GM19372 (cell line): ENCODE measurements at regions not wholly inside any gene's neighbourhood (a gene's known extent, or its start where the extent isn't known, plus 50 kb on each side); places are given as distances from the start of the nearest gene placed in this dataset.
A peak's percentile ranks its signal among the peaks of the same experiment; 100 is the strongest.

Experiments used
- ATAC-seq: cut with Tn5 transposase; IDR thresholded peaks from one replicate; pipeline ENCODE4 v1.9.1; 2021; ENCODE audit warnings: mild to moderate bottlenecking, low read depth, moderate library complexity; ENCODE audit not compliant: unreplicated experiment

DNA sequence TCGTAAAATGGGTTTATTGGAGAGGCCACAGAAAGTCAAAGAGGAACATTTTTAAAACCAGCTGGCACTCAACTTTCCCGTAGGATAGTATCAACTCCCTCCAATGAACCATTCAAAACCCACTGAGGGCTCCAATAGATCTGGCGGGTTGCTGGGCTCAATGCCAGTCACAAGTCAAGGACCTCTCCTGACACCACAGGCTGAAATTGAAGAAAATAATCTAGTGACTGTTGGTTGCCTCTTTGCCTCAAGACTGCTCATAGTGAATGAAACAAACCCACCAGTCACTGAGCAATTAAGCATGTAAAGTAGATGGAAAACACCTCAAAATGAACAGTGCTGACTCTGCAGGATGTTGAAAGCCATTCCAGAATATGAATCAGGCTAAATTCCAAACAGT is 500.6 kb upstream of the AGTR1 start:
- ATAC-seq = no peak

DNA sequence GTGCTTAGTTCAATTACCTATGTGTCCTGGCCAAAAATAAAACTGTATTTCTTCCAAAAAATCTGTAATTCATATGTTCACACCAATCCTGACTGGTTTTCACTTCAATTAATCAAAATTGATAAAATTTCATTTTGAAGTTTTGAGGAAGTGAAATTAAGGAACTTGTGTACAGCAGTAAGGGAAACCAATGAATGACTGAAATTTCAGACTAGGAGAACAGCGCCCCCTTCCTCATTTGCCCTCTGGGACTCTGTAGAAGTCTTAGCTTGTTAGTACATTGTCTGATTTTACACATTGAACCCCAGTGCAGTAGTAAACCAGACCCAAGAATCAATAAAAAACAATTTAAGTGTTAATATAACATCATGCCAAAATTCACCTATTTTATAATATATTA is 495.3 kb upstream of the AGTR1 start:
- ATAC-seq = no peak

DNA sequence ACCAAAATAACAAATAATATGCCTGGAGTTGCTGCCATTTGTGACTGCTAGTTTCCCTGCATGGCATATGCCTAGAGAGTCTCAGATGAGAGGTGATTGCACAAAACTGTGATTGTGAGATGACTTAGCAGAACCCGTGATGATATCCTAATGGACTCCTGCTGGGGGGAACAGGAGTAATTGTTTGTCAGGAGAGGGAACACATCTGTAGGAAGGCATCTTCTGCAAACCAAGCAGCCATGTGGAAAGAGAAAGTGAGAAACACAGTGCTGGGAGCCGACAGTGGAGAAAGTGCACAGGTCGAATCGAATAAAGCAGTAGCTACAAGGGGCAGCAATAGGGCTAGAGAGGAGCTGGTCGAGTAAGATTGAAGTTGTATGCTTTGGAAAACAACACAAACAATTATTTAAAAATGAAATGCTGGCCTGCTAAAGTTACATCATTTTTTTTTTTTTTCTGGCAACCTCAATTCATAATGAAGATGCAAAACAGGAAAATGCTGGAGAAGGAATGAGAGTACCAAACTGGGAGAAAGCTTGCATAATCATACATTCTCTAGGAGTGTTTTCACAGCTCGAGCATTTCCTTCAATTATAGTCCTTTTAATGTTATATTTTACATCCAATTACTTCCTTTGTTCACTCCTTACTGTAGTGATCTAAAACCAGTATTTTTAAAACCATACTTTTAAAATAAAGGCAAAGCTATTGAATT is 494.2 kb upstream of the AGTR1 start:
- ATAC-seq = no peak

DNA sequence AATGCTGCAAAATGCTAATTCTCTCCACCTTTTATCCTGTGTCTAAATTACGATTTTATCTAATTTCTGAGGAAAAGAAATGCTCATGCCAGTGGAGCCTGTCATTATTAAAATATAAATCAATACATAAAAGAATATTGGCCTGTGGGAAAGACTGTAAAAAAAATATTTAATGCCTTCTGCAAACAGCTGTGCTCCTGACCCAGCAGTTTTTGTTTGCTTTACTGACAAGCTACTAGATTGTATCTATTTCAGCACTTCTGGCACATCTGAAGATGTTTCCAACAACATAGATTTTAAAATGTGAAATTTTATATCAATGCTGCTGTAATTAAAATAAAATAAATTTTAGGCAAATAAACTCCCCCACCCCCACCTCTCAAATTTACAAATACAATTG is 493.6 kb upstream of the AGTR1 start:
- no peak for ATAC-seq

DNA sequence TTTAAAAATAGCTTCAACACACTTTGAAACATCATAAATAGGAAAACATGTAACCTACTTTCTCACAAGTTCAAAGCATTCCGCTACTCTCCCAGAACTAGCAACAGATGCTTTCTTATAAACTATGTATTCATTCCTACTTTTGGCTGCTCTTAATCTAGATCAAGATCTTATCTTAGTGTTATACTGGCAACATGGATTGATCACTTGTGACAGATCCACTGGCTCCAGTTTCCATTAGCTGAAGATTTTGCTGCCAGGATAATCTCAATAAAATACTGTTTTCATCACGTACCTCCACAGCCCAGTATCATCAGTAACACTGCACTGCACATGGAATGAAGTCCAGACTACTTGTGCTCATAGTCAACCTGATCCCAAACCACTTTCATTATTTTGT is 491.7 kb upstream of the AGTR1 start:
- no peak for ATAC-seq

DNA sequence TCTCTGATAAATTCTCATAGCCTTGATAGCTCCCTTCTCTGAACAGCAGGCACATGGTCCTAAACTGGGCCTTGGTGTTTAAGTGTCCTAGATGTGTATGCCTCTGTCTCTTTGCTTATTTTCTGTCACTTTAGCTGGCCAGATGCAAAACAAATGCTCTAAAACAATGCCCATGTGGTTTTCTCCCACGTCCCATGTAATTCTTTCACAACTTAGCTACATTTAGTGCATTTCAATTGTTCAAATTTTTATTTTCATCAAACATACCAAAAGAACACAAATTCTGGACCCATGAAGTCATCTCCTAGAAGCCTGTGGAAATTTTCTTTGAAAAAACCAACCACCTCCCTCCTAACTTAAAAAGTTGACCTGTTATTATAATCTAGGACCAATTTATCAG is 491.3 kb upstream of the AGTR1 start:
- ATAC-seq = no peak

DNA sequence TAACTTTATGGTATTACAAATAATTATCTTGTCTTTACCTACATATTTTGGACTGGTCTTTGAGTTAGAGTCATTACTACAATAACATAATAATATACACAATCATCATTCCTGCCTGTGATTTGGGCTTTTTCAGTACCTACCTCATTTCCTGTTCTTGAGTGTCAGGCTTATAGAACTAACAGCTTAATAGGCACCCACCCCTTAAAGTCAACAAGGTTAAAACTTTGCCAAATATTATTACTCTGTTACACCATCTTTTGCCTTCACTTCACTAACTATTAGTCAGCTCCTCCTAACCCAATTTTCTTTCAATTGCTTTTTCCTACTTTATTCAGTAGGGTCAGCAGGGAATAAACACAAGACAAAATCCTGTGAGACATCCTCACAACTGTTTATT is 488.7 kb upstream of the AGTR1 start:
- ATAC-seq = no peak

DNA sequence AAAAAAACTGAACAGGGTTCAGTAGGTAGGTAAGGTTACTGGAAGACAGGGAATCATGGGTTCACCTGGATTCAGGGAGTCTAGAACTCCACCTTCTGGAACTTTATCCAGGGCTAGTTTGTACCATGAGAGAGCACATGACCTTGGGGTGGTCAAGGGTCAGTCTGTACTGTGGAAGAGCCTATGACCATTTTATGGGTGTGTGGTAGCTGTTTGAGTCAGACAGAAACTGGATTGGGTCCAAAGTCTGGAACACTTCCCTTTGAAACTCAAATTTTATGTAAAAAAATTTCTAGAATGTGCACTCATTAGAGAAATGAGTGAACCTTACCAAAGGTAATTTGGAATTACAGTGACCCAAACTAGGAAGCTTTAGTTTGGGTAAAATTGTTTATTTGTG is 486.0 kb upstream of the AGTR1 start:
- peak; percentile 56 for ATAC-seq

DNA sequence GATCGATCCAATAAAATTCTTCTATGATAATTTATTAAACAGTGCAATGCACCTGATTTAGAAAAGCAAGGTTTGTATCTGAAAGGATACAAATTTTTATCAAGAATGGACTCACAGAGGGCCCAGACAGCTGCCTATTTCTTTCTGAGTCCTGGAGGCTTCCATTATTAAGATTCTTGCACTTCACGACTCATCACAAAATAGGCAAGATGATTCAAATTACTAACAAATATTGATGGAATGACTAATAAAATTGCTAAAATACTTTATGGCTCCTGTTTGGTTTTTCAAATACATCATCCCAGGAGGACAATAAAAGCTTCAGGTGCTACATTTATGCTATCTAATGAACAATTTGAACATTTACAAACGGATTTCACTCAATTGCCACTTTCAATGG is 483.0 kb upstream of the AGTR1 start:
- ATAC-seq = no peak

DNA sequence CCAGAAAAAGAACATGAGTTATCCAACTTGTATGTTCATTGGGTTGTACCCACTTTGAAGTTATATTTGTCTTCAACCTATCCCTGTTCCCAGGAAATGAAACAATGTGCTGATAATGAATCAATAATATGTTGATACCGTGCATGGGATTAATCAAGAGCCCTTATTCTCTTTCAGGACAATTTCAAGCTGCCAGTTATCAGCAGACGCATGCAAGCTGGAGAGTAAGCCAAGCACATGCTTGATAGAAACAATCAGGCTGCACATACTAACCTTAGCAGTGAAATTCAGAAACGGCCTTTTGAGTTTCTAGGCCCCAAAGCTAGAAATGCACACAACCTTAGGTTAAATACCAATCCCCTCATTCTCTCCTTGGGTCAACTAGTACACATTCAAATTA is 480.4 kb upstream of the AGTR1 start:
- no peak for ATAC-seq

DNA sequence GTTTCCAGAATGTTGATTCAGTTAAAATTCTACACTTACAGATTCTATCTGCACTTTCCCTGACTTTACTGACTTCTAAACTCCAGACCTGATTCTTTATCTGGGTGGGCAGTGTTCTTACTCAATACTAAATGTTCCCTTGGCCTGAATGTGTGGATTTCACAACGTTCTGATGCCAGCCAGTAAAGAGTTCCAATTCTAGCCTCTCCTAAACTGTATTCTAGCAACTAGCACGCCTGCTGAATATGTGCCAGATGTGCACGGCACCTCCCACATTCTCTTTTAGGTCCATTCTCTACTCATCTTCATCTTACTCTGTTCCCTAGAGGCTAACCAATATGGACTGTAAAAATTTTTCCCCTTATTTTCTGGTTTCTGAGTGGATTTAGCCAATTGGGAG is 479.5 kb upstream of the AGTR1 start:
- no peak for ATAC-seq

DNA sequence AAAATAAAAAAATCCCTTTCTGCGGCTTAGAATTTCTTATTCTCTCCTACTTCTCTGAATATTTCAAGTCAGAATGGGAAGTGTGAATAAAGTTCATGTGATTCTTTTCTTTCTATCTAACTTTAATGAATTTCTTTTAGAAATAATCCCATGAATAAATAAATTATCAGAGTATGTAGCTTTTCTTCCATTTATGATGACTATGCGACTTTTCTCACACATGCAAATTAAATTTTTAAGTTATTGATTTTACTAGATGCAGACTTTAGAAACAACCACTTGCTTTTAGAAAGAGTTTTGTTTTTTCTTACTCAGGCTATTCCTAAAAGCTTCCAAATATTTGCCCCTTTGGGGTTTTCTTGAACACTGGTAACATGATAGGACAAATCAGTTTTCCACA is 477.7 kb upstream of the AGTR1 start:
- ATAC-seq = no peak

DNA sequence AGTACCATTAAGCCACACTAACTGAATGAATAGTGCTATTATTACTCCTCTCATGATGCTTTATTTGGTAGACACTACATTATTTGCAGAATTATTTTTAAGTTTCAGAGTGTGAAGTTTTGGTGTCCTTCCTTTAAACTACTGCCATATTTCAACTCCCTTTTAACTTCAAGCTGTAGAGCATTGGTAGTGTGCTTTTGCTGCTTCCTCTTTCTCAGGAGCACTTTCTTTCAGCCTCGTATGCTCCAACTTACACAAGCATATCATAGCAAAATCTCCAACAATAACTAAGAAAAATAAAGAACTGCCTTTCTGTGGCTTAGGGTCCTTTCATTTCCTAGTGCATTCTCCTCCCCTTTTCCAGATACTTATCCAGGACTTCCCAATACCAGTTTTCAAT is 476.4 kb upstream of the AGTR1 start:
- no peak for ATAC-seq

DNA sequence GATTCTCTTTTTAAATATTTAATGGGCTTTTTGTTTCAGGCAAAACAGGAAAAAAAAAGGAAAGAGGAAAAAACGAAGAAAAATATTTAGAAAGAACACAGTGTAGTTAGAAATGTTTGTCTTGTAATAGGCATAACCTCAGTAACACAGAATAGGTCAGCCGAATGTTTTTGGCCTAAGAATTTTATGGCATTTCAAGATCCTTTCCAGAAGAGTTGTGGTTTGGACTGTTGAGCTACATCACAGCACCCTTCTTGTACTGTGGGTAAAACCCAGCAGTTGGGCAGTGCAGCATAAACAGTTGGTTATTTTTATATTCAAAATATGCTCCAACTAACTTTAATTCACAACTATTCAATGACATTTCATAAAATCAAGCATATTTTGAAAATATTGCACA is 474.4 kb upstream of the AGTR1 start:
- no peak for ATAC-seq

DNA sequence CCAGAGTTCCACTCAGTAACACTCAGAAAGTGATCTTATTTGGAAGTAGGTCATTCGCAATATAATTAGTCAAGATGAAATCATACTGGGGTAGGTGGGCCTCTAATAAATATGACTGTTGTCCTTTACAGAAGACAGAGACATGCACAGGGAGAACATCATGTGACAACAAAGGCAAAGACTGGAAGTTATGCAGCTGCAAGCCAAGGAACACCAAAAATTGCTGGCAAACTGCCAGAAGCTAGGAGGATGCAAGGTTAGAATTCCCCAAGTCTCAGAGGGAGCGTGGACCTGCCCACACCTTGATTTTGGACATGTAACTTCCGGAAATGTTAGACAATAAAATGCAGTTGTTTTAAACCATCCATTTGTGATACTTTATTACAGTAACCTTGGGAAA is 471.5 kb upstream of the AGTR1 start:
- no peak for ATAC-seq

DNA sequence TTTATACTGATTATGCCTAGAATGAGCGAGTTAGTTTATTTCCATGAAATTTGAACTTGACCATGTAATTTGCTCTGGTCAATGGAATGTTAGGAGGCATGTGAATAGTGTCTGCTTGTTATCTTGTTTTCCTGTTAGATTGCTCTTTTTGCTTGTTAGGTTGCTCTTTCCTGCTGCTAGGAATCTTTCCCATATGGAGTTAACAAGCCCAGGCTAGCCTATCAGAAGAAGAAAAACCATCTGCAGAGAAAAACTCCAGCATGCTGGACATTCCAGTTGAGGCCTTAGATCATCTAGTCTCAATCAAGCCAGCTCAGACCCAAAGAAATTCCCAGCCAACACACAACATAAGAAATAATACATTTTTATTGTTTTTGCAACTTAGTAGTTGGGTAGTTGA is 470.2 kb upstream of the AGTR1 start:
- no peak for ATAC-seq

DNA sequence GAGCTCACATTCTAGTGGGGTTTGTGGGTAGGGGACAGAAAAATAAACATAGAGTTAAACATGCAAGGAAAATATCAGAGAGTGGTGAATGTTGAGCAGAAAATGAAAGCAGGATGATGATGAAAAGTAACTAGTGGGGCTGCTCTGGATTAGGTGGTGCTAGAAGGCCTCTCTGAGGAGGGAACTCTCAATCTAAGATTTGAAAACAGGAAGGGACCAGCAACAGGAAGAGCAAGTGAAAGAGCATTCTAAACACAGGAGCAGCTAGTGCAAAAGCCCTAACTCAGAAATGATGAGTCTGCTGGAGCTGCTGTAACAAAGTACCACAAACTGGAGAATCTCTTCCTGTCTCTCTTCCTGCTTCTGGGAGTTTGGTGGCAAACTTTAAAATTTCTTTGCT is 468.6 kb upstream of the AGTR1 start:
- peak; percentile 61 for ATAC-seq

DNA sequence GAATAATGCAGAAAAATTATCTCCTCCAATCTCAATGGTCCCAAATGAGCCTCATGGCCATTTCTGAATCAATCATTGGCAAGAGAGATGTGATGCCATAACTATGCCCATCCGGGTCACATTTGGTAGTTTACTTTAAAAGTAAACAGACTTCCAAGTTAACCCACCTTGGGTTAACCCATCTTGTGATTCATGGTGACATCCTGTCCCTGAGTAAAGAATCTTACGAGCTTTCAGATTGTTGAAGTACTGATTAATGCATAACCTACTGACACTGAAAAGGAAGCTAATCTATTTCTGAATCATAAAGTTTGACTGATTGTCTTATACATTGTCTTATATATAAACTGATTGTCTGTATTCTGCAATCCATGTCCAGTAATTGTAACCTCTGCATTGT is 467.2 kb upstream of the AGTR1 start:
- ATAC-seq = no peak

DNA sequence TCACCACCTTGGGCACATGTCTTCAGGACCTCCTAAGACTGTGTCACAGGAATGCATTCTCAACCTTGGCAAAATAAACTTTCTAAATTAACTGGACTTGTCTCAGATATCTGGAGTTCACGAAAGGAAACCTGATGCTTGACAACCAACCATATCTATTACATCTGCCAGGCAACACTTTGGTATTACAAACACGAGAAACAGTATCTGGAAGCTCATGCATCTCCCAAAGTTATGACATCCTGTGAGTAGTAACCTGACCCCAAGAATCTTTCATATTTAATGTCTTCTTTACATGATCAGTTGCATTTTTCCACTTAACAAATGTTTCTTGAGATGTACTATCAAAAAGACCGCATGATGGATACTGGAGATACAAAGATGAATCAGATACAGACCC is 465.3 kb upstream of the AGTR1 start:
- ATAC-seq = no peak

DNA sequence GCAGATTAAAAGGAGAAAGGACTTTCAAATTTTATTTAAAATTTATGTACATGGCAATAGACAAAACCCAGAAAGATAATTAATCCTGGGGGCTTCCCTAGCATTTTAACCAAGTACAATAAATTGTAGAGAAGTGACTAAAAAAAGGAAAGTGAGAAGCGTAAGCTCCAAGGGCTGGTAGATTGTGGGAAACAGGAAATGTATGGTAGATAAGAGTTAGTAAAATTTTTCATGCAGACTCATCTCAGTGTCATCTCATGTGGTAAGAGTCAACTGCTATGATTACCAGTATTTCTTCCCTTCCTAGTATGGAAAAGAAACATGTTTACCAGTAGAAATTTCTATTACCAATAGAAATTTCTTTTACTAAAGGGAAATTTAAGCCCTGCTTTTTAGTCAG is 464.3 kb upstream of the AGTR1 start:
- ATAC-seq = no peak

DNA sequence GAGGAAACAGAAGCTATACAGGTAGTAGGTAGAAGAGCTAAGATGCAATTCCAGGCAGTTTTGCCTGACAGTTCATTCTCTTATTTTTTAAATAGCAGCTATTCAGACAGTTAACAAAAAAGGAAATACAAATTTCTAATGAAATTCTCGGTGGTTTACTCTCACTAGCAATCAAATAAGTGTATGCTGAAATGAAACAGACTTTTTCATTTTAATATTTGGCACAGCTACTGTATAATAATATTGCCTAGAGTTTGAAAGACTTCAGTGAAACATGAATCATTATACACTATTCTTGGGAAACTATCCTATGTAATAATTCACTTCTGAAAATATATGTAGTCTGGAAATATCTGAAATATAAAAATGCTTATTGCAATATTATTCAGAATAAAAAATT is 463.2 kb upstream of the AGTR1 start:
- no peak for ATAC-seq

DNA sequence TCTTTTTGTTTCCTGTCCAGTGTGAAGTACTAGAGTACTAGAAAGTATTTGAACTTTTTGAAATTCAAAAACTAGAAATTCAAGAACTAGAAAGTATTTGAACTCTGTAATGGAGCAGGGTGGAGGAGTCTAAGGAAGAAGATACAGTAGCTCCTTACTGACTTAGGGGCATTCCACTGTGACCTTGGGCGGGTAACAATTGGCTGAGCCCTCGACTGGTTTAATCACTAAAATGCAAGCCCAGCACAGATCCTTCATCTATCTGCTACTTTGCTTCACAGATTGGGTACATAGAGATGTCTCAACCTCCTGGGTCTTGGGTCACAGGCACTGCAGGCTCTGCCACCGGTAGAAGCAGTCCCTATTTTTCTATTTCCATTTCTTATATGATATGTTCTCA is 462.1 kb upstream of the AGTR1 start:
- no peak for ATAC-seq

DNA sequence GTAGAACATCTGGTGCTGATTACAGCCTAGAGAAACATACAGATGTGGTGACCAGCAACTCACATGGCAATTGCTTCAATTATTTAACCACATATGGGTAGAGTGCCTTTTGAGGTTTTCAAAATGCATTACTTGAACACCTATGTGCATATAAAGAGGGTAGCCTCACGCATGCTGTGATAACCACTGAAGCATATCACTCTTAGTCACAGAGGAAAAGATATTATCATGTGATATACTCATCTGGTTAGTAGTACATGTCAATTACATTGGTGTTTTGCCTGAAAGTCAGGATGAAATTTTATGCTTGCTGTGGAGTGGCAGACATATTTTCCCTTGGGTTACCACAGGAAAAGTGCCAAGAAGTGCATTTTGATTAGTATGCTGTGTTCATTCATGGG is 459.3 kb upstream of the AGTR1 start:
- ATAC-seq = no peak
